Body of pancreas (tissue), 4 donors: ENCODE measurements at regions not wholly inside any gene's neighbourhood (a gene's known extent, or its start where the extent isn't known, plus 50 kb on each side); places are given as distances from the start of the nearest gene placed in this dataset.

Source experiments
- POLR2A ChIP-seq, 3 donors: fragments of 450-650 bp; IDR thresholded peaks; one replicate each; pipeline ENCODE4 v1.6.1; 2016; ENCODE audit warnings: antibody characterized with exemption in 3 of 3, mild to moderate bottlenecking in 2 of 3
- TF ChIP-seq, protein P1 (sequence below), 7 experiments: fragments of 450-650 bp in 4 of 7; fragments of 200-600 bp in 3 of 7; sonication (generic) in 3 of 7; IDR thresholded peaks; one replicate each; pipeline ENCODE4 v1.5.1; 2016 to 2019; ENCODE audit warnings: antibody characterized with exemption in 7 of 7

DNA sequence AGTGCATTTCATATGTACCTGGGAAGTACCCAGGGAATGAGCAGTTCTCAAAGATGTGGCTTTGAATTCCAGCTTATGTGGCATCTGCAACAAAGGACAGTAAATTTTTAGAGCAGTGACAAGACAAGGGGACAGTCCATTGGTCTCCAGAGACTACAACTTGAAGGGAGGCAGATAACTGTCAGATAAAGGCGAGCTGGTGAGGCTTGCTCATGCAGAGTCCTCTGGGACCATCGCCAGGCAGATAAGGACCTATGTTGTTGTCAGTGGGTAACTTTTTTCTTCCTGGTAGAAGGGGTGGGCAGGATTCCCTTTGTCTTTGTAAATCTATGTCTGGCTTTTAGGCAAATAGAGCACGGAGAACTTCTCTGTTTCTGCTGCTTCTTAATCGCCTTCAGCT lies 120.2 kb downstream of the ICE1 start:
- TF ChIP-seq POLR2A (IDR thresholded peaks at IDR 0.05): no peak
- TF ChIP-seq, protein P1, sequence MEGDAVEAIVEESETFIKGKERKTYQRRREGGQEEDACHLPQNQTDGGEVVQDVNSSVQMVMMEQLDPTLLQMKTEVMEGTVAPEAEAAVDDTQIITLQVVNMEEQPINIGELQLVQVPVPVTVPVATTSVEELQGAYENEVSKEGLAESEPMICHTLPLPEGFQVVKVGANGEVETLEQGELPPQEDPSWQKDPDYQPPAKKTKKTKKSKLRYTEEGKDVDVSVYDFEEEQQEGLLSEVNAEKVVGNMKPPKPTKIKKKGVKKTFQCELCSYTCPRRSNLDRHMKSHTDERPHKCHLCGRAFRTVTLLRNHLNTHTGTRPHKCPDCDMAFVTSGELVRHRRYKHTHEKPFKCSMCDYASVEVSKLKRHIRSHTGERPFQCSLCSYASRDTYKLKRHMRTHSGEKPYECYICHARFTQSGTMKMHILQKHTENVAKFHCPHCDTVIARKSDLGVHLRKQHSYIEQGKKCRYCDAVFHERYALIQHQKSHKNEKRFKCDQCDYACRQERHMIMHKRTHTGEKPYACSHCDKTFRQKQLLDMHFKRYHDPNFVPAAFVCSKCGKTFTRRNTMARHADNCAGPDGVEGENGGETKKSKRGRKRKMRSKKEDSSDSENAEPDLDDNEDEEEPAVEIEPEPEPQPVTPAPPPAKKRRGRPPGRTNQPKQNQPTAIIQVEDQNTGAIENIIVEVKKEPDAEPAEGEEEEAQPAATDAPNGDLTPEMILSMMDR (IDR thresholded peaks at IDR 0.05): no peak
